GM19395 (cell line): ENCODE measurements at regions not wholly inside any gene's neighbourhood (a gene's known extent, or its start where the extent isn't known, plus 50 kb on each side); places are given as distances from the start of the nearest gene placed in this dataset.
"Not testable (repeated sequence)": the region's sequence is repeated elsewhere in the genome, so short reads cannot be mapped to it uniquely, and the experiment has no call there.

Source experiments
- ATAC-seq: cut with Tn5 transposase; IDR thresholded peaks from one replicate; pipeline ENCODE4 v1.9.1; 2021; ENCODE audit warnings: mild to moderate bottlenecking, moderate library complexity; ENCODE audit not compliant: unreplicated experiment

GRCh38 chr2:195471163-195471562, 185.9 kb upstream of the SLC39A10 start:
- ATAC-seq, result peak; percentile 24

GRCh38 chr2:195470622-195471021, 186.4 kb upstream of the SLC39A10 start:
- ATAC-seq, result peak; percentile 33

GRCh38 chr2:195468771-195469170, 188.3 kb upstream of the SLC39A10 start:
- ATAC-seq, result peak; percentile 84

- no peak for ATAC-seq
Observed at GRCh38 chr2:195466427-195466826, 190.6 kb upstream of the SLC39A10 start.

- ATAC-seq, result no peak
Observed at GRCh38 chr2:195461010-195461409, 196.0 kb upstream of the SLC39A10 start.

- no peak for ATAC-seq
Observed at GRCh38 chr2:195458936-195459335, 198.1 kb upstream of the SLC39A10 start.

- no peak for ATAC-seq
Observed at GRCh38 chr2:195457873-195458272, 199.2 kb upstream of the SLC39A10 start.

GRCh38 chr2:195456771-195457170, 200.3 kb upstream of the SLC39A10 start:
- no peak for ATAC-seq

GRCh38 chr2:195451160-195451559, 205.9 kb upstream of the SLC39A10 start:
- ATAC-seq, result no peak

- ATAC-seq, result no peak
Observed at GRCh38 chr2:195450552-195451113, 206.4 kb upstream of the SLC39A10 start.

GRCh38 chr2:195447323-195447975, 209.6 kb upstream of the SLC39A10 start:
- no peak for ATAC-seq

- no peak for ATAC-seq
Observed at GRCh38 chr2:195445639-195446038, 211.4 kb upstream of the SLC39A10 start.

- ATAC-seq, result no peak
Observed at GRCh38 chr2:195443926-195444325, 213.1 kb upstream of the SLC39A10 start.

GRCh38 chr2:195442458-195443175, 214.4 kb upstream of the SLC39A10 start:
- no peak for ATAC-seq

- ATAC-seq, result no peak
Observed at GRCh38 chr2:195438692-195439091, 218.3 kb upstream of the SLC39A10 start.

GRCh38 chr2:195437521-195437920, 219.5 kb upstream of the SLC39A10 start:
- no peak for ATAC-seq

- ATAC-seq, result no peak
Observed at GRCh38 chr2:195434346-195434745, 222.7 kb upstream of the SLC39A10 start.

GRCh38 chr2:195433729-195434128, 223.3 kb upstream of the SLC39A10 start:
- not testable (repeated sequence) for ATAC-seq

- no peak for ATAC-seq
Observed at GRCh38 chr2:195428673-195429072, 228.4 kb upstream of the SLC39A10 start.

GRCh38 chr2:195425328-195425727, 231.7 kb upstream of the SLC39A10 start:
- no peak for ATAC-seq

- no peak for ATAC-seq
Observed at GRCh38 chr2:195419033-195419432, 238.0 kb upstream of the SLC39A10 start.

- ATAC-seq, result no peak
Observed at GRCh38 chr2:195414537-195415100, 242.4 kb upstream of the SLC39A10 start.
